HepG2 (cell line): ENCODE measurements at regions not wholly inside any gene's neighbourhood (a gene's known extent, or its start where the extent isn't known, plus 50 kb on each side); places are given as distances from the start of the nearest gene placed in this dataset.

Experiments used
- ATAC-seq: fragments of 200-7000 bp; cut with Tn5 transposase; 3 replicates; pipeline ENCODE4 v1.9.1; 2020; ENCODE audit warnings: mild to moderate bottlenecking, moderate library complexity
- BruUV-seq: library from RNA; stranded (reverse); fragments of 400-500 nt; replicated peaks from 2 replicates; lab custom pipeline; 2021; lab: Mats Ljungman, UMichigan
- CTCF ChIA-PET: fragments of 300-600 bp; formaldehyde crosslinking; extraction: SDS; loops from one replicate; lab custom pipeline; 2021; ENCODE audit warnings: low total read pairs, inconsistent platforms, low intra/inter-chr PET ratio; lab: Yijun Ruan, JAX
- POLR2A ChIA-PET: fragments of 350-600 bp; sonication (Branson Sonifier 250); formaldehyde crosslinking; loops from one replicate; lab custom pipeline; 2020; ENCODE audit warnings: antibody characterized with exemption, inconsistent platforms; lab: Yijun Ruan, JAX
- DNase-seq: peaks from one replicate; pipeline ENCODE4 v3.0.0-alpha.2; 2015; ENCODE audit warnings: low spot score
- FAIRE-seq: peaks from 3 replicates; lab custom pipeline; 2011; peaks lifted over from hg19 to GRCh38; lab: Jason Lieb, UNC
- H2AFZ ChIP-seq: one replicate; pipeline ENCODE4 v1.6.1; 2011; ENCODE audit warnings: low read length, inconsistent platforms
- H3K27ac ChIP-seq: fragments of 300-600 bp; 3 replicates; pipeline ENCODE4 v1.8.0; 2011; ENCODE audit warnings: mixed run types, mild to moderate bottlenecking, mixed read lengths, low read length, inconsistent platforms; ENCODE audit not compliant: insufficient read depth; ENCODE audit errors: extremely low read length
- H3K27me3 ChIP-seq, 2 experiments: fragments of 200-600 bp in 1 of 2; 2 replicates in 1 of 2; 3 replicates in 1 of 2; pipeline versions ENCODE4 v1.6.0 to v1.8.0; 2011; ENCODE audit warnings: low read length in 2 of 2, mild to moderate bottlenecking in 2 of 2, moderate library complexity in 2 of 2, inconsistent platforms in 1 of 2; ENCODE audit not compliant: insufficient read depth in 2 of 2, control insufficient read depth in 1 of 2
- H3K36me3 ChIP-seq, 2 experiments: fragments of 200-600 bp in 1 of 2; replicated peaks in 1 of 2; 2 replicates in 1 of 2; 3 replicates in 1 of 2; pipeline versions ENCODE4 v1.5.1 to v1.8.0; 2011; ENCODE audit warnings: low read length in 2 of 2, inconsistent platforms in 1 of 2; ENCODE audit not compliant: insufficient read depth in 2 of 2, control insufficient read depth in 1 of 2
- H3K4me1 ChIP-seq: 2 replicates; pipeline ENCODE4 v1.5.1; 2012; ENCODE audit warnings: low read length, inconsistent platforms; ENCODE audit not compliant: insufficient read depth
- H3K4me2 ChIP-seq: 2 replicates; pipeline ENCODE4 v1.6.0; 2011; ENCODE audit warnings: low read depth, low read length, inconsistent platforms
- H3K4me3 ChIP-seq, 3 experiments: fragments of 200-600 bp in 1 of 3; sonication (generic), shearing (Covaris generic) in 1 of 3; replicated peaks in 1 of 3; 2 replicates each; pipeline ENCODE4 v1.5.1; 2011 to 2016; ENCODE audit warnings: low read length in 3 of 3, inconsistent platforms in 2 of 3, low read depth in 2 of 3, mild to moderate bottlenecking in 2 of 3, control low read depth in 1 of 3, mixed read lengths in 1 of 3; ENCODE audit not compliant: insufficient read depth in 1 of 3
- H3K79me2 ChIP-seq: one replicate; pipeline ENCODE4 v1.6.1; 2011; ENCODE audit warnings: low read length, inconsistent platforms; ENCODE audit not compliant: insufficient read depth
- H3K9ac ChIP-seq: 2 replicates; pipeline ENCODE4 v1.6.0; 2011; ENCODE audit warnings: mild to moderate bottlenecking, low read depth, low read length, inconsistent platforms; ENCODE audit not compliant: insufficient read depth
- H3K9me3 ChIP-seq: 2 replicates; pipeline ENCODE4 v1.5.1; 2012; ENCODE audit warnings: mild to moderate bottlenecking, low read length
- H4K20me1 ChIP-seq: 2 replicates; pipeline ENCODE4 v1.6.0; 2011; ENCODE audit warnings: inconsistent platforms, mild to moderate bottlenecking, low read length, moderate library complexity; ENCODE audit not compliant: insufficient read depth
- DZIP1 ChIP-seq: sonication (generic); formaldehyde crosslinking; IDR thresholded peaks from 2 replicates; pipeline ENCODE4 v1.5.0; 2020; ENCODE audit warnings: mild to moderate bottlenecking, missing genetic modification reagents
- IRX3 ChIP-seq: sonication (generic); formaldehyde crosslinking; IDR thresholded peaks from 2 replicates; pipeline ENCODE4 v1.8.1; 2023; ENCODE audit warnings: mild to moderate bottlenecking, low read depth, missing genetic modification reagents, borderline replicate concordance
- NFE2L2 ChIP-seq: fragments of 150-350 bp; IDR thresholded peaks from 2 replicates; pipeline ENCODE4 v1.6.1; 2014; ENCODE audit warnings: low read length
- NFRKB ChIP-seq: fragments of 450-650 bp; IDR thresholded peaks from 2 replicates; pipeline ENCODE4 v1.6.1; 2017
- NONO ChIP-seq, 2 experiments: fragments of 450-650 bp in 1 of 2; sonication (generic) in 1 of 2; formaldehyde crosslinking in 1 of 2; IDR thresholded peaks in 1 of 2; conservative IDR thresholded peaks in 1 of 2; 2 replicates each; pipeline versions ENCODE4 v1.6.1 to v1.8.0; 2017 to 2022; ENCODE audit warnings: mild to moderate bottlenecking in 1 of 2, missing genetic modification reagents in 1 of 2, moderate library complexity in 1 of 2
- PREB ChIP-seq: sonication (generic); formaldehyde crosslinking; IDR thresholded peaks from 2 replicates; pipeline ENCODE4 v1.4.0; 2020; ENCODE audit warnings: missing genetic modification reagents
- ZBTB3 ChIP-seq: sonication (generic); formaldehyde crosslinking; IDR thresholded peaks from 2 replicates; pipeline ENCODE4 v1.4.0; 2020; ENCODE audit warnings: low read depth, mild to moderate bottlenecking, moderate library complexity, missing genetic modification reagents, borderline replicate concordance
- ZNF205 ChIP-seq: IDR thresholded peaks from 2 replicates; pipeline ENCODE4 v1.6.1; 2018; ENCODE audit warnings: missing biosample characterization, missing genetic modification reagents
- ZNF282 ChIP-seq: fragments of 450-650 bp; IDR thresholded peaks from 2 replicates; pipeline ENCODE4 v1.6.1; 2018; ENCODE audit not compliant: partially characterized antibody
- ZNF367 ChIP-seq: sonication (generic); formaldehyde crosslinking; IDR thresholded peaks from 2 replicates; pipeline ENCODE4 v1.4.0; 2020; ENCODE audit warnings: missing genetic modification reagents, borderline replicate concordance
- ZNF687 ChIP-seq: sonication (generic); formaldehyde crosslinking; IDR thresholded peaks from 2 replicates; pipeline ENCODE4 v1.5.1; 2020; ENCODE audit warnings: mild to moderate bottlenecking, missing genetic modification reagents, moderate library complexity
- WGBS: methylation state at CpG from one replicate; pipeline ENCODE4 v1.1.6; 2017; ENCODE audit warnings: low lambda C conversion rate; 5-methylcytosine and 5-hydroxymethylcytosine counted together
- in situ Hi-C: cut with HindIII; loops from 2 replicates; pipeline ENCODE4 v1.10.0; 2017; ENCODE audit warnings: low pct_unique_long_range_greater_than_20kb; ENCODE audit not compliant: extremely low pct_ligation_motif_present
- intact Hi-C: fragments of 100-400 bp; cut with micrococcal nuclease; formaldehyde crosslinking; loops from one replicate; pipeline ENCODE4 v1.10.0; 2022; ENCODE audit not compliant: unreplicated experiment
- TF ChIP-seq, protein P1 (sequence below): sonication (generic); formaldehyde crosslinking; IDR thresholded peaks from 2 replicates; pipeline ENCODE4 v1.4.0; 2020; ENCODE audit warnings: missing genetic modification reagents

DNA sequence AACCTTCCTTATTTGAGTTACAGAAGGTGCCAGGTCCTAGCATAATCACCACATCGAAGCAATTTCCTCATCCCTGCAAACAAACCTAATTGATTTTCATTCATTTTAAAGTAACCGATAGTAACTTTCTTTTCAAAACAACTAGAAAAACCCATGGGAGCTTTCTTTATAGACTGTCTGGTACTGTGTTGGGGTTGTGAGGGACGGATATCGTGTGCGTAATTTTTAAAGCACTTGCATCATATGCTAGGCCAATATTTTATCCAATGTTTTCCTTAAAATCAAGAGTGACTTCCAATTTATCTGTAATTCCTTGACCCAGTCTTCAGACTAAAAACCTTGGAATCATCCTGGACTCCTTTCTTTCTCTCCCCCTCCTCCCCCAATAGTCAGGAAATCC is 271.5 kb upstream of the SESN3 start:
- Histone ChIP-seq H3K4me3 (no peak overlapping the region), H3K36me3 (no peaks in the 10 kb centered on the region), H3K9me3 (no peaks in the 10 kb centered on the region), H3K27ac (no peak overlapping the region), H3K4me2 (no peak overlapping the region), H3K9ac (no peak overlapping the region), H3K27me3 (no peaks in the 10 kb centered on the region), H3K79me2 (no peaks in the 10 kb centered on the region), H4K20me1 (no peaks in the 10 kb centered on the region), H2AFZ (no peak overlapping the region), H3K4me1 (no peaks in the 10 kb centered on the region)
- ATAC-seq (no peak), FAIRE-seq (no peak), DNase-seq (no peak)
- no TSS peak for BruUV-seq
- in situ Hi-C loops (no loop called here), intact Hi-C loops (no loop called here)
- WGBS, result 6% methylated on average over 5 of the region's 5 CpGs
- ChIA-PET CTCF (no interaction called here), POLR2A (no interaction called here)
- no peak for TF ChIP-seq ZNF205 (CRISPR knock-in tag)
- no peak for TF ChIP-seq ZBTB3 (CRISPR knock-in tag)
- no peak for TF ChIP-seq ZNF367
- TF ChIP-seq IRX3 (CRISPR knock-in tag), result no peak
- no peak for TF ChIP-seq ZNF282
- TF ChIP-seq ZNF687 (CRISPR knock-in tag), result no peak
- no peak for TF ChIP-seq NONO (IDR thresholded peaks at IDR 0.05)
- TF ChIP-seq NONO (CRISPR knock-in tag; conservative IDR thresholded peaks at IDR 0.05), result no peak
- no peak for TF ChIP-seq NFE2L2
- TF ChIP-seq, protein P1, sequence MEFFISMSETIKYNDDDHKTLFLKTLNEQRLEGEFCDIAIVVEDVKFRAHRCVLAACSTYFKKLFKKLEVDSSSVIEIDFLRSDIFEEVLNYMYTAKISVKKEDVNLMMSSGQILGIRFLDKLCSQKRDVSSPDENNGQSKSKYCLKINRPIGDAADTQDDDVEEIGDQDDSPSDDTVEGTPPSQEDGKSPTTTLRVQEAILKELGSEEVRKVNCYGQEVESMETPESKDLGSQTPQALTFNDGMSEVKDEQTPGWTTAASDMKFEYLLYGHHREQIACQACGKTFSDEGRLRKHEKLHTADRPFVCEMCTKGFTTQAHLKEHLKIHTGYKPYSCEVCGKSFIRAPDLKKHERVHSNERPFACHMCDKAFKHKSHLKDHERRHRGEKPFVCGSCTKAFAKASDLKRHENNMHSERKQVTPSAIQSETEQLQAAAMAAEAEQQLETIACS (CRISPR knock-in tag), result no peak
- no peak for TF ChIP-seq DZIP1 (CRISPR knock-in tag)
- no peak for TF ChIP-seq PREB (CRISPR knock-in tag)
- TF ChIP-seq NFRKB, result no peak
